OCI-LY1 (cell line): ENCODE measurements at regions not wholly inside any gene's neighbourhood (a gene's known extent, or its start where the extent isn't known, plus 50 kb on each side); places are given as distances from the start of the nearest gene placed in this dataset.

Experiments used
- CTCF ChIP-seq: fragments of 200-600 bp; sonication (generic), shearing (Covaris generic); IDR thresholded peaks from 2 replicates; pipeline ENCODE4 v1.5.1; 2017; ENCODE audit warnings: mild to moderate bottlenecking, antibody characterized with exemption, low read length, moderate library complexity, mixed read lengths
- EZH2 ChIP-seq: fragments of 200-600 bp; sonication (generic), shearing (Covaris generic); IDR thresholded peaks from 2 replicates; pipeline ENCODE4 v1.8.0; 2017; ENCODE audit warnings: borderline replicate concordance, mixed run types, mild to moderate bottlenecking, antibody characterized with exemption, low read length, moderate library complexity, mixed read lengths

DNA sequence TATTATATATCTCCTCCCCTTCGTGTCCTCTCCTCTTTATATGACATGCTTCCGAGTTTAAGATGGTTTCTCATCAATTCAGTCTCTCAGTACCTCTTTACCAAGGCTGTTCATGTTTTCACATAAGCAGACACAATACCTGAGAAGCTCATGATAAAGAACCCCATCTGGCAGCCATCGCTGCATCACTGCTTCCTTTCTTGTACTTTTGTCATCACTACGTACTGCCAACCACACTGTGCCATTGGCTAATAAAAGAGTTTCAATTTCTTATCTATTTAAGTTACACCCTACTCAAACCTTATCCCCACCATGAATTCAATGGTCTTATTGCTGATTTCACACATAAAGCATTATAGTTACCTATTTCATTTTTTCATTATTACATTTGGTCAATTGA is 484.7 kb upstream of the CNTN4 start:
- TF ChIP-seq EZH2 (no peak), CTCF (no peak)
